WERI-Rb-1 (cell line): ENCODE measurements at regions not wholly inside any gene's neighbourhood (a gene's known extent, or its start where the extent isn't known, plus 50 kb on each side); places are given as distances from the start of the nearest gene placed in this dataset.
A peak's percentile ranks its signal among the peaks of the same experiment; 100 is the strongest.

Source experiments
- DNase-seq: peaks from one replicate; pipeline ENCODE4 v3.0.0-alpha.2; 2020
- H3K27ac ChIP-seq: fragments of 250-450 bp; sonication (Bioruptor Pico); 2 replicates; pipeline ENCODE4 v1.5.1; 2020; ENCODE audit warnings: mild to moderate bottlenecking, moderate library complexity
- H3K27me3 ChIP-seq: fragments of 250-450 bp; sonication (Bioruptor Pico); 2 replicates; pipeline ENCODE4 v1.5.1; 2021; ENCODE audit warnings: mild to moderate bottlenecking, low read depth, moderate library complexity; ENCODE audit not compliant: insufficient read depth, severe bottlenecking
- H3K36me3 ChIP-seq: fragments of 250-450 bp; sonication (Bioruptor Pico); 2 replicates; pipeline ENCODE4 v1.5.1; 2020; ENCODE audit warnings: mild to moderate bottlenecking, moderate library complexity
- H3K4me3 ChIP-seq: 2 replicates; pipeline ENCODE4 v1.5.1; 2011; ENCODE audit warnings: low read depth, mild to moderate bottlenecking, control low read depth, low read length
- H3K9me3 ChIP-seq: fragments of 250-450 bp; sonication (Bioruptor Pico); 2 replicates; pipeline ENCODE4 v1.5.1; 2021; ENCODE audit warnings: mild to moderate bottlenecking, moderate library complexity; ENCODE audit not compliant: severe bottlenecking
- CTCF ChIP-seq: IDR thresholded peaks from 2 replicates; pipeline ENCODE4 v1.5.1; 2011; ENCODE audit warnings: low read depth, mild to moderate bottlenecking, control low read depth, inconsistent platforms, low read length

- Histone ChIP-seq H3K27ac (no peak overlapping the region), H3K27me3 (no peaks in the 10 kb centered on the region), H3K9me3 (no peaks in the 10 kb centered on the region), H3K36me3 (no peaks in the 10 kb centered on the region), H3K4me3 (no peak overlapping the region)
- TF ChIP-seq CTCF = no peak
- DNase-seq = no peak
Observed at GRCh38 chr1:187342495-187342894, 513.7 kb downstream of the PLA2G4A start.

- TF ChIP-seq CTCF = no peak
- H3K27ac ChIP-seq = no peak overlapping the region
- no peak for DNase-seq
- H3K36me3 ChIP-seq = no peaks in the 10 kb centered on the region
- H3K9me3 ChIP-seq = no peaks in the 10 kb centered on the region
- H3K27me3 ChIP-seq = no peaks in the 10 kb centered on the region
- no peak overlapping the region for H3K4me3 ChIP-seq
Observed at GRCh38 chr1:187374082-187374481, 545.3 kb downstream of the PLA2G4A start.

GRCh38 chr1:187374742-187375141, 546.0 kb downstream of the PLA2G4A start:
- no peak for TF ChIP-seq CTCF
- Histone ChIP-seq H3K36me3 (no peaks in the 10 kb centered on the region), H3K27ac (no peak overlapping the region), H3K4me3 (no peak overlapping the region), H3K9me3 (no peaks in the 10 kb centered on the region), H3K27me3 (no peaks in the 10 kb centered on the region)
- no peak for DNase-seq

GRCh38 chr1:187383366-187383765, 554.6 kb downstream of the PLA2G4A start:
- no peaks in the 10 kb centered on the region for H3K9me3 ChIP-seq
- no peaks in the 10 kb centered on the region for H3K36me3 ChIP-seq
- no peak for DNase-seq
- H3K27me3 ChIP-seq = no peaks in the 10 kb centered on the region
- 0 out of 2 replicates have a peak, but pooled peaks have one; percentile 9 for TF ChIP-seq CTCF
- H3K27ac ChIP-seq = no peak overlapping the region
- no peak overlapping the region for H3K4me3 ChIP-seq

GRCh38 chr1:187384504-187384903, 555.8 kb downstream of the PLA2G4A start:
- Histone ChIP-seq H3K9me3 (no peaks in the 10 kb centered on the region), H3K4me3 (no peak overlapping the region), H3K27ac (no peak overlapping the region), H3K27me3 (no peaks in the 10 kb centered on the region), H3K36me3 (no peaks in the 10 kb centered on the region)
- no peak for TF ChIP-seq CTCF
- no peak for DNase-seq

GRCh38 chr1:187390215-187390818, 561.6 kb downstream of the PLA2G4A start:
- DNase-seq = no peak
- TF ChIP-seq CTCF = no peak
- Histone ChIP-seq H3K27ac (no peak overlapping the region), H3K4me3 (no peak overlapping the region), H3K27me3 (no peaks in the 10 kb centered on the region), H3K36me3 (no peaks in the 10 kb centered on the region), H3K9me3 (no peaks in the 10 kb centered on the region)
